ENCODE measurements at regions not wholly inside any gene's neighbourhood (a gene's known extent, or its start where the extent isn't known, plus 50 kb on each side); places are given as distances from the start of the nearest gene placed in this dataset.

DNA sequence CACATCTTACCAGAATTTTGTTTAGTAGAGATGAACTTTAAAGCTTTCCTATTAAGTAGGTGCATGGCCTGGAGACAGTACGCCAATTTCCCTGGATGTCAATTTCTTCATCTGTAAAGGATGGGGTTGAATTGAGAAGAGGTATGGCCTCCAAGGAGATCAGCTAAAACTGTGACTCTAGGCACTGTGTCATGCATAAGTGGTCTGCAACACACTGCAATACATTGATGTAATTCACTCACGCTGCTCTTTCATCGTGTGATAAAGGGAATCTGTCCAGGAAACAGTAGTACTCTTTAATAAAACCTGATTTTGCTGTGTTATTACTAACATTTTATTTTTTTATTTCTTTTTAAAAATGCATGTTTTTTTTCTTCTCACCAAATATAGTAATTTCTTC, 795.8 kb downstream of the DIAPH3 start:
- DNase-seq: no peak
- intact Hi-C loops (cut with DNase I): no loop called here
- Histone ChIP-seq H3K9me3 (no peaks in the 10 kb centered on the region), H3K36me3 (no peaks in the 10 kb centered on the region), H3K27ac (peak overlapping the region; percentile 61), H3K27me3 (ENCODE audit: low read depth) (no peaks in the 10 kb centered on the region), H3K4me3 (no peak overlapping the region), H3K4me1 (peaks cover 9% of the 10 kb centered on the region)
- ATAC-seq: no peak
- TF ChIP-seq, protein P1, sequence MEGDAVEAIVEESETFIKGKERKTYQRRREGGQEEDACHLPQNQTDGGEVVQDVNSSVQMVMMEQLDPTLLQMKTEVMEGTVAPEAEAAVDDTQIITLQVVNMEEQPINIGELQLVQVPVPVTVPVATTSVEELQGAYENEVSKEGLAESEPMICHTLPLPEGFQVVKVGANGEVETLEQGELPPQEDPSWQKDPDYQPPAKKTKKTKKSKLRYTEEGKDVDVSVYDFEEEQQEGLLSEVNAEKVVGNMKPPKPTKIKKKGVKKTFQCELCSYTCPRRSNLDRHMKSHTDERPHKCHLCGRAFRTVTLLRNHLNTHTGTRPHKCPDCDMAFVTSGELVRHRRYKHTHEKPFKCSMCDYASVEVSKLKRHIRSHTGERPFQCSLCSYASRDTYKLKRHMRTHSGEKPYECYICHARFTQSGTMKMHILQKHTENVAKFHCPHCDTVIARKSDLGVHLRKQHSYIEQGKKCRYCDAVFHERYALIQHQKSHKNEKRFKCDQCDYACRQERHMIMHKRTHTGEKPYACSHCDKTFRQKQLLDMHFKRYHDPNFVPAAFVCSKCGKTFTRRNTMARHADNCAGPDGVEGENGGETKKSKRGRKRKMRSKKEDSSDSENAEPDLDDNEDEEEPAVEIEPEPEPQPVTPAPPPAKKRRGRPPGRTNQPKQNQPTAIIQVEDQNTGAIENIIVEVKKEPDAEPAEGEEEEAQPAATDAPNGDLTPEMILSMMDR (IDR thresholded peaks at IDR 0.05): no peak

DNA sequence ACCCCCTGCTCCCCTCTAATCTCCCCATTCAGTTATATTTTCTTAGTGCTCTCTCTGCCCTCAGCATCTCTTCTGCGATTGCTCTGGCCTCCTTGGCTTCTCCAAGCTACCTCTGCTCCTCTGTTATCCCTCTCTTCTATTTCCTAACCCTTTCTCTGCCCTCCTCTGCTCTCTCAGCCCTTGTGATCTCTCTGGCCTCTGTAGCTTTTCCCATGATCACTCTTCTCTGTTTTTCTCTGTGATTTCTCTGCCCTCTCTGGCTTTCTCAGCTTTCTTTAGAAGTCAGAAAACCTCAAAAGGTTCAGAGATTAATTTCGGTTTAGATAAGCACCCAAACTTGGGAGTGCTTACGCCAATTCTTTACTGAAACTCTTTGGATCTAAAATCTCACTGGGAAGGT, 795.0 kb downstream of the DIAPH3 start:
- H3K9me3 ChIP-seq: no peaks in the 10 kb centered on the region
- TF ChIP-seq, protein P1 (IDR thresholded peaks at IDR 0.05): no peak
- H3K27ac ChIP-seq: peak overlapping the region; percentile 61
- no peaks in the 10 kb centered on the region for H3K36me3 ChIP-seq
- no peak overlapping the region for H3K4me3 ChIP-seq
- H3K4me1 ChIP-seq: peaks cover 9% of the 10 kb centered on the region
- no peaks in the 10 kb centered on the region for H3K27me3 ChIP-seq (ENCODE audit: low read depth)
- intact Hi-C loops (cut with DNase I): no loop called here
- no peak for DNase-seq
- no peak for ATAC-seq

DNA sequence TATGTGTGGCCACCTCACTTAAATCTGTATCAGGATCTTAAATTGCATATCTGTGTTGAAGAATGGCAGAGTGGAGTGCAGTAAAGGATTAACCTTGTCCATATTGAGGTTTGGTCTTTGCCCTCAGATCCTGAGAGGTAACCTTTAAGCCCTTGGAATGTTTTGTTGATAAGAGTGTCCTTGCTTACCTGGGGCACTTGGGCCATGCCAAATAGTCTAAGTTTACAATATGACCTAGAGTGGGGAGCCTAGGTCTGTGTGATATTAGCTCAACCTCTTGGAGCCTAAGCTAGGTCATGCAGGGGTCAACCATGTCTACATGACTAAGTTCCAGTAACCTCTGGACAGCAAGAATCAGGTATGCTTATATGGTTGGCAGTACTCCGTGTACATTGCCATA, 792.5 kb downstream of the DIAPH3 start:
- intact Hi-C loops (cut with DNase I): no loop called here
- ATAC-seq (no peak), DNase-seq (no peak)
- no peak overlapping the region for H3K4me3 ChIP-seq
- peaks cover 9% of the 10 kb centered on the region for H3K4me1 ChIP-seq
- no peaks in the 10 kb centered on the region for H3K36me3 ChIP-seq
- H3K27me3 ChIP-seq (ENCODE audit: low read depth): no peaks in the 10 kb centered on the region
- H3K27ac ChIP-seq: no peak overlapping the region
- TF ChIP-seq, protein P1 (IDR thresholded peaks at IDR 0.05): no peak
- H3K9me3 ChIP-seq: no peaks in the 10 kb centered on the region

DNA sequence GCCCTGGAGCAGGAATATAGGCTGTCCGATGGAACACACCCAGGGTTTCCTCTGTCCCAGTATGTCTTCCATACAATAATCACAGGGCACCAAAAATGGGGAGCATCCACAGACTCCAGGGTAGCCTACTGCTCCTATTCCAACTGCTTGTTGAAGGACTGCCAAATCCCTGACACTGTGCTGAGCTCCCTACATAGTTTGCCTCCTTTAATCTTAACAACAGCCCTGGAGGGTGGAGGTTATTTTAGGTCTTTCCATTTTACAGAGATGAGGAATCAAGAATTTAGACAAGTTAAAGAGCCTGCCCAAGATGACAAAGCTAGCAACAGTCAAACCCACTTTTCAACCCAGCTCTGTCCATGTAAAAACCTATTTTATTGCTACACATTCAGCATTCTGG, 790.4 kb downstream of the DIAPH3 start:
- Histone ChIP-seq H3K9me3 (no peaks in the 10 kb centered on the region), H3K27ac (no peak overlapping the region), H3K4me3 (no peak overlapping the region), H3K27me3 (ENCODE audit: low read depth) (no peaks in the 10 kb centered on the region), H3K36me3 (no peaks in the 10 kb centered on the region), H3K4me1 (peaks cover 2% of the 10 kb centered on the region)
- TF ChIP-seq, protein P1 (IDR thresholded peaks at IDR 0.05): no peak
- DNase-seq (no peak), ATAC-seq (no peak)
- intact Hi-C loops (cut with DNase I): no loop called here

DNA sequence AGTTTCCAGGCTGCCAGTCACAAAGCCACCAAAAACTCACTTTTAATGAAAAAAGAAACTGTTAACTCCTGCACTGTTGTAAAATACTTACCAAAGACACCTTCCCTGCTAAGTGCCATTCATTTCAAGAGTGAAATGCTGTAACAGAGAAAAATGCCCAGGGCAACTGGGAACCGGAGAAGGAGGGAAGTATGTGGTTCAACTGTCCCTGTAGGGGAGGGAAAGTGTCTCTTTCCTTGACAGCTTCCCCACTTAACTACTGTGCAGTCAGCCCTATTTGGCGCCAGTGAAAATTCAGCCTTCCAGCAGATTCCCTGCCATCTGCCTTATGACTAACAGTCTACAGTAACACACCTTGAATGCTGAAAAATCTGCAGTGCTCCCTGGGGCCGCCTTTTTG, 789.0 kb downstream of the DIAPH3 start:
- intact Hi-C loops (cut with DNase I): no loop called here
- DNase-seq (no peak), ATAC-seq (no peak)
- Histone ChIP-seq H3K36me3 (no peaks in the 10 kb centered on the region), H3K27ac (no peak overlapping the region), H3K27me3 (ENCODE audit: low read depth) (no peaks in the 10 kb centered on the region), H3K9me3 (no peaks in the 10 kb centered on the region), H3K4me3 (no peak overlapping the region), H3K4me1 (no peaks in the 10 kb centered on the region)
- TF ChIP-seq, protein P1 (IDR thresholded peaks at IDR 0.05): no peak

DNA sequence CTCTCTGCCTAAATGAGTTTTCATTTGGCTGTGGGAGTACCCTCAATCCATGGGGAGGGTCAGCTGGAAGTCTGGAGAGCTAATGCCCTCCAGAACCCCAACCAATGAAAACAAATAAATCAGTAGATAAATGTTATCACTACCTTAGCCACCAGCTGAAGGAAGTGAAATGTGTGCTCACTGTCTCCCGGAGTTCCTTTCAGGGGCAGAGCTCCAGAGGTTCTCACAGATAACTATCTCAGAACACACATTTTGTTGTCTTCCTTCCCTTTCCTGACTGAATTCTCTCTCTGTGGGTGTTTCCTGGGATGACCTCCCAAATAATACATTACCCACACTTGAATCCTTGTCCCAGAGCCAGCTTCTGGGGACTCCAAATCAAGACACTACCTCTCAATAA, 779.6 kb downstream of the DIAPH3 start:
- no peak for ATAC-seq
- Histone ChIP-seq H3K36me3 (no peaks in the 10 kb centered on the region), H3K4me1 (no peaks in the 10 kb centered on the region), H3K27ac (no peak overlapping the region), H3K27me3 (ENCODE audit: low read depth) (no peaks in the 10 kb centered on the region), H3K9me3 (no peaks in the 10 kb centered on the region), H3K4me3 (no peak overlapping the region)
- TF ChIP-seq, protein P1 (IDR thresholded peaks at IDR 0.05): no peak
- no peak for DNase-seq
- intact Hi-C loops (cut with DNase I): no loop called here
